Transverse colon (tissue), 4 donors: ENCODE measurements at regions not wholly inside any gene's neighbourhood (a gene's known extent, or its start where the extent isn't known, plus 50 kb on each side); places are given as distances from the start of the nearest gene placed in this dataset.

ENCODE experiments used
- DNase-seq: peaks from one replicate; pipeline ENCODE4 v3.0.0-alpha.2; 2019
- H3K27ac ChIP-seq, 4 donors: fragments of 200-600 bp; sonication (generic); 2 replicates each; pipeline ENCODE4 v1.5.1; 2016 to 2018; ENCODE audit warnings: inconsistent platforms in 4 of 4
- H3K27me3 ChIP-seq: fragments of 200-600 bp; sonication (generic); 2 replicates; pipeline ENCODE4 v1.5.1; 2017; ENCODE audit warnings: inconsistent platforms
- H3K36me3 ChIP-seq, 4 donors: fragments of 200-600 bp; sonication (generic); 2 replicates each; pipeline ENCODE4 v1.5.1; 2017 to 2019; ENCODE audit warnings: inconsistent platforms in 4 of 4
- H3K4me1 ChIP-seq, 4 donors: fragments of 200-600 bp; sonication (generic); 2 replicates each; pipeline ENCODE4 v1.5.1; 2017 to 2020; ENCODE audit warnings: inconsistent platforms in 4 of 4
- H3K4me3 ChIP-seq, 4 donors: fragments of 200-600 bp; sonication (generic); 1 replicate in 1 of 4; 2 replicates in 3 of 4; pipeline versions ENCODE4 v1.5.1 to v1.6.1; 2017 to 2019; ENCODE audit warnings: inconsistent platforms in 4 of 4
- H3K9me3 ChIP-seq, 2 donors: fragments of 200-600 bp; sonication (generic); 2 replicates each; pipeline ENCODE4 v1.5.1; 2017 to 2019; ENCODE audit warnings: inconsistent platforms in 2 of 2
- EP300 ChIP-seq: sonication (generic); formaldehyde crosslinking; IDR thresholded peaks from one replicate; pipeline ENCODE4 v1.6.1; 2017; ENCODE audit warnings: antibody characterized with exemption, low read depth
- POLR2A ChIP-seq: fragments of 450-650 bp; IDR thresholded peaks from one replicate; pipeline ENCODE4 v1.6.1; 2016; ENCODE audit warnings: antibody characterized with exemption, mild to moderate bottlenecking, moderate library complexity
- POLR2AphosphoS5 ChIP-seq, 3 donors: sonication (generic); formaldehyde crosslinking; IDR thresholded peaks; one replicate each; pipeline ENCODE4 v1.6.1; 2016; ENCODE audit warnings: antibody characterized with exemption in 3 of 3
- WGBS, 2 donors: methylation state at CpG; one replicate each; pipeline ENCODE4 v1.1.5; 2018; ENCODE audit warnings: low coverage in 1 of 2; 5-methylcytosine and 5-hydroxymethylcytosine counted together
- in situ Hi-C, 4 donors: fragments of 200-750 bp; cut with MboI; loops; one replicate each; pipeline versions ENCODE4 v1.15.0 to v1.15.1; 2017; ENCODE audit warnings: low sequenced_read_pairs in 3 of 4, low pct_ligation_motif_present in 1 of 4, low pct_unique_long_range_greater_than_20kb in 1 of 4
- intact Hi-C: fragments of 100-400 bp; cut with DNase I; formaldehyde crosslinking; loops from one replicate; pipeline ENCODE4 v1.15.1; 2023; ENCODE audit warnings: low total_unique reads
- TF ChIP-seq, protein P1 (sequence below), 5 experiments: fragments of 200-600 bp in 3 of 5; fragments of 450-650 bp in 2 of 5; sonication (generic) in 3 of 5; IDR thresholded peaks; 1 replicate in 2 of 5; 2 replicates in 3 of 5; pipeline ENCODE4 v1.5.1; 2016 to 2017; ENCODE audit warnings: antibody characterized with exemption in 5 of 5, inconsistent platforms in 3 of 5, mild to moderate bottlenecking in 2 of 5, moderate library complexity in 1 of 5

DNA sequence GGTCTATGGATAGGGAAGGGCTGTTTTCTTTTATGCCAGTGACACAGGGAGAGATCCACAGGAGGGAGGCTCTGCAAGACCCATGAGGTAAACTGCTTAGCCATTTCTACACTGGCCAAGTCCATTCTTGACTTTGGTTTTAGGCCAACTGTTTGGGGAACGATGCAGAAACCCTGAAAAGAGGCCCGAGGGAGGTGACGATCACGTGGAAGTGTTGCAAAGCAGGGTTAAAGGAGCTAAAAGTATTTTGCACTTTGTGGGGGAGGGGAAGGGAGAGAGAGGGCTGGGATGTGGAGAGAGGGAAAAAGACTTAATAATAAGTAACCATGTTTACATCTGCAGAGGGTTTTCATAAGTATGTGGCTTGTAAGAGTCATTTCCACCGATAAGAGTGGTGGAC is 239.7 kb downstream of the EMX2 start:
- no peaks in the 10 kb centered on the region for H3K4me1 ChIP-seq
- TF ChIP-seq EP300, result no peak
- TF ChIP-seq, protein P1, sequence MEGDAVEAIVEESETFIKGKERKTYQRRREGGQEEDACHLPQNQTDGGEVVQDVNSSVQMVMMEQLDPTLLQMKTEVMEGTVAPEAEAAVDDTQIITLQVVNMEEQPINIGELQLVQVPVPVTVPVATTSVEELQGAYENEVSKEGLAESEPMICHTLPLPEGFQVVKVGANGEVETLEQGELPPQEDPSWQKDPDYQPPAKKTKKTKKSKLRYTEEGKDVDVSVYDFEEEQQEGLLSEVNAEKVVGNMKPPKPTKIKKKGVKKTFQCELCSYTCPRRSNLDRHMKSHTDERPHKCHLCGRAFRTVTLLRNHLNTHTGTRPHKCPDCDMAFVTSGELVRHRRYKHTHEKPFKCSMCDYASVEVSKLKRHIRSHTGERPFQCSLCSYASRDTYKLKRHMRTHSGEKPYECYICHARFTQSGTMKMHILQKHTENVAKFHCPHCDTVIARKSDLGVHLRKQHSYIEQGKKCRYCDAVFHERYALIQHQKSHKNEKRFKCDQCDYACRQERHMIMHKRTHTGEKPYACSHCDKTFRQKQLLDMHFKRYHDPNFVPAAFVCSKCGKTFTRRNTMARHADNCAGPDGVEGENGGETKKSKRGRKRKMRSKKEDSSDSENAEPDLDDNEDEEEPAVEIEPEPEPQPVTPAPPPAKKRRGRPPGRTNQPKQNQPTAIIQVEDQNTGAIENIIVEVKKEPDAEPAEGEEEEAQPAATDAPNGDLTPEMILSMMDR (IDR thresholded peaks at IDR 0.05), result no peak
- no peak for TF ChIP-seq POLR2AphosphoS5 (IDR thresholded peaks at IDR 0.05)
- no peak for TF ChIP-seq POLR2A
- intact Hi-C loops (no loop called here), in situ Hi-C loops (no loop called here)
- no peak overlapping the region for H3K27ac ChIP-seq
- WGBS, 2 donors, result 38 to 46% methylated on average over 5 of the region's 5 CpGs
- H3K27me3 ChIP-seq, result no peaks in the 10 kb centered on the region
- H3K9me3 ChIP-seq, result no peaks in the 10 kb centered on the region
- H3K4me3 ChIP-seq, result no peak overlapping the region
- DNase-seq, result no peak
- no peaks in the 10 kb centered on the region for H3K36me3 ChIP-seq

DNA sequence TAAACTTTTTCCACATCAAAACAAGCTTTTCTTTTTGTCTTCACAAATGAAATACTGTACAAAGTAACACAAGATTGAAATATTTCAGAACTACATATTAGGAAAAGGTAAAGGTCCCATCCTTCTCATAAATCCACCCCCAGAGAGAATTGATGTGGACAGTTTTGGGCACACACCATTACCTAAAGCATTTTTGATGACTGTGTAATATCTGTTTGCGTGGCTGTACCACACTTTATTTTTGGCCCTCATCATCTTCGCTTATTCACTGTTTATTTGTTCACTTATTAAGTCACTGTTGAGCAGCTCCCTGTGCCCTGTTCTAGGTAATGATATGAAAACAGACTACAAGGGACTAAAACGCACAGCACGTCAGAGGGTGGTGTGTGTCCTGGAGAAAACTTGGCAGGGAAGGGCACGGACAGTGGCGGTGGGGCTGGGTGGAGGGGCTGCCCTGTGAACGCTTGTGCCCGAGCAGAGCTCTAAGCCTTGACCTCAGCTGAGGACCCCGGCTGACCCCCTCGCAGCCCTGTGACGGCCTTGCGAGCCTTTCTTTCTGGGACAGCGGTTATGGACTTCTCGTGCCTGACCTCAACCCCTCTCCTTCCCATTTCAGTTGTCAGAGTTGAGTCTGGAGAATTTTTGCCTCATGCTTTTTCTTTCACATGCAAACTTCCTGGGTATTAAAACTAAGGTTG is 241.3 kb downstream of the EMX2 start:
- intact Hi-C loops, result no loop called here
- H3K9me3 ChIP-seq, result no peaks in the 10 kb centered on the region
- H3K27ac ChIP-seq, result no peak overlapping the region
- H3K36me3 ChIP-seq, result no peaks in the 10 kb centered on the region
- TF ChIP-seq POLR2A, result no peak
- no peaks in the 10 kb centered on the region for H3K4me1 ChIP-seq
- in situ Hi-C loops, result no loop called here
- WGBS, 2 donors, result 90 to 92% methylated on average over 9 to 14 of the region's 14 CpGs
- H3K4me3 ChIP-seq, result no peak overlapping the region
- no peaks in the 10 kb centered on the region for H3K27me3 ChIP-seq
- DNase-seq, result no peak

DNA sequence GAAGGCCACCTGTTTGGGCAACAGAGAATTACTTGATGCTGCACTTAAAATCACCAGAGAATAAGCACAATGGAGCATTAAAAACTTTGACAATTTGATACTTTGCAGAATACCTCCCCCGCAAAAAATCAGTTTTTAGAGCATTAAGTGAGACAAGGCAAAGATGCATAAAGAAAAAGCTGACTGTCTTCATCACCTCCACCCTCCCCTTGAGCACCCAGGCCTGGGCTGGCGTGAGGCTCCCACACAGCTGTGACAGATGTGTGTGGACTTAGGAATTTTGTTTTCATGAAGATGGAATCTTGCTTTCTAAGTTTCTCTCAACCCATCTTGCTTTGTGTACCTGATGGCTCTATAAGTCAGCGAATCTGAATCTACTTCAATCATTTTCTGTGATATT is 242.2 kb downstream of the EMX2 start:
- Histone ChIP-seq H3K27ac (no peak overlapping the region), H3K9me3 (no peaks in the 10 kb centered on the region), H3K36me3 (no peaks in the 10 kb centered on the region), H3K4me3 (no peak overlapping the region), H3K4me1 (no peaks in the 10 kb centered on the region), H3K27me3 (no peaks in the 10 kb centered on the region)
- in situ Hi-C loops, result no loop called here
- DNase-seq, result no peak
- 79 to 80% methylated on average over 1 to 3 of the region's 3 CpGs for WGBS, 2 donors
- TF ChIP-seq POLR2A (no peak), EP300 (no peak), POLR2AphosphoS5 (IDR thresholded peaks at IDR 0.05) (no peak)
- TF ChIP-seq, protein P1 (IDR thresholded peaks at IDR 0.05), result no peak
- intact Hi-C loops, result no loop called here

DNA sequence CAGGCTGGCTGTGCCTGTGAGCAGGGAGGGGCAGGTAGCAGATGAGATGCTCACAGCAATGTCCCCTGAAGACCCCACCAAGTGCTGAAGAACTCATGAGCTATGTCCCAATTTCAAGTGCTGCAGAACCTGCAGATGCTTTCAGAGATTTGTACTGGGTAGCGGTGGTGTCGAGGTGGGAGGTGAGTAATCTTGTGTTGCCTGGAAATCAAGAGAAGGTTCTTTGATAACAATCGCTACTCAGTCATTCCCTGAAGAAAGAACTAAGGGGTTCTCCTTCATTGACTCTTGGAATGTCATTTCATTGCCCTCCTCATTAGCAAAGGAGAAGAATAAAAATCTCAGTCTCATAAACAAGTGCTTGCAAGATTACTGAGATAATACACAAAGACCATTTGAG is 246.4 kb downstream of the EMX2 start:
- in situ Hi-C loops, result no loop called here
- Histone ChIP-seq H3K27ac (no peak overlapping the region), H3K27me3 (no peaks in the 10 kb centered on the region), H3K4me1 (no peaks in the 10 kb centered on the region), H3K36me3 (no peaks in the 10 kb centered on the region), H3K9me3 (no peaks in the 10 kb centered on the region), H3K4me3 (no peak overlapping the region)
- no peak for DNase-seq
- TF ChIP-seq EP300, result no peak
- TF ChIP-seq POLR2AphosphoS5 (IDR thresholded peaks at IDR 0.05), result no peak
- TF ChIP-seq, protein P1 (IDR thresholded peaks at IDR 0.05), result no peak
- no peak for TF ChIP-seq POLR2A
- intact Hi-C loops, result no loop called here
- WGBS, 2 donors, result 84 to 90% methylated on average over 2 to 3 of the region's 3 CpGs

DNA sequence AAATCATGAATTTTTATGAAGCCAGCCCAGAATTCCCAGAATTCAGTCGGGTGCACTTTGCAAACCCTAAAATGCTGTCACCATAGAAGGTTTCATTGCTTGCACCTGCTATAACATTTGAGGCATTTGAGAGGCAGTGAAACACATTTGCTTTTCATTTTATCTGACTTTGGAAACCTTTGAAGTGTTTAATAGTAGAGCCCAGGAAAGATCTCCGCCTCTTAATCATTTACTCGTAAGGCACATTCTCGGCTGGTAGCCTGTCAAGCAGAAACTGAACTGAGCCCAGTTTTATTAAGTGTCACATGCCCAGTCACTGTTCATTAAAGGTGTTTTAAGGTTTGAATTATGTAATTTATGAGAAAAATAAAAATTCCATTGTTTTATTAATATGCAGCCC is 247.6 kb downstream of the EMX2 start:
- H3K27me3 ChIP-seq, result no peaks in the 10 kb centered on the region
- in situ Hi-C loops, result no loop called here
- no peaks in the 10 kb centered on the region for H3K4me1 ChIP-seq
- 43 to 49% methylated on average over 4 of the region's 4 CpGs for WGBS, 2 donors
- no peak overlapping the region for H3K4me3 ChIP-seq
- TF ChIP-seq EP300 (no peak), POLR2AphosphoS5 (IDR thresholded peaks at IDR 0.05) (no peak), POLR2A (no peak)
- TF ChIP-seq, protein P1 (IDR thresholded peaks at IDR 0.05), result no peak
- H3K9me3 ChIP-seq, result no peaks in the 10 kb centered on the region
- no peaks in the 10 kb centered on the region for H3K36me3 ChIP-seq
- no peak for DNase-seq
- intact Hi-C loops, result no loop called here
- H3K27ac ChIP-seq, result no peak overlapping the region
